Limb (tissue), 2 donors: ENCODE measurements at regions not wholly inside any gene's neighbourhood (a gene's known extent, or its start where the extent isn't known, plus 50 kb on each side); places are given as distances from the start of the nearest gene placed in this dataset.
"Not testable (repeated sequence)": the region's sequence is repeated elsewhere in the genome, so short reads cannot be mapped to it uniquely, and the experiment has no call there.

ENCODE experiments used
- DNase-seq, 2 donors: peaks; one replicate each; pipeline ENCODE4 v3.0.0-alpha.2; 2016; ENCODE audit errors: extremely low spot score in 2 of 2

DNA sequence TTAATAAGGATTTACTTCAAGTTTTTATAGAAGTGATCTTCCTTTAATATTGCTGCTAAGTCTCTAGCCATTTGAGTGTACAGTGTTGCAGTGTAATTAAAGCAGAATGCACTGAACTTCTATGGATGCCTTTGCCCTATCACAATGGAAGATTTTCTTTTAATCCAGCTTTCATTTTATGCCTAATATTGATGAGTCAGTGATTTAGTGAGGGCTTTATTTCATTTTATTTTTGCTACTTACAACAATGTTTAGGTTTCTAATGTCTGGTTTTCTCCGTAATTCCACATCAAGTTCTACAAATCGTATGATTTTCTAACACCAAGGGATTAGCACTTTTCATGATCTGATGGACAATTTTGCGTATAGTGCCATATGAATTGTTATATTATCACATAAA is 504.1 kb downstream of the PCDH11X start:
- DNase-seq = no peak

DNA sequence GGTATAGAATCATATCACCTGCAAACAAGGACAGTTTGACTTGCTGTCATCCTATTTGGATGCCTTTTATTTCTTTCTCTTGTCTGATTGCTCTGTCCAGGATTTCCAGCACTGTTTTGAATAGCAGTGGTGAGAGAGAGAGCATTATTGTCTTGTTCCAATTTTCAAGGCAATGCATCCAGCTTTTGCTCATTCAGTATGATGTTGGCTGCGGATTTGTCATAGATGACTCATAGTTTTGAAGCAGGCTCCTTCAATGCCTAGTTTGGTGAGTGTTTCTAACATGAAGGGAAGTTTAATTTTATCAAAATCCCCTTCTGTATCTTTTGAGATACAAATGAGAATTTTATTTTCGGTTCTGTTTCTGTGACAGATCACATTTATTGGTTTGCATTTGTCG is 518.9 kb downstream of the PCDH11X start:
- DNase-seq = not testable (repeated sequence)

DNA sequence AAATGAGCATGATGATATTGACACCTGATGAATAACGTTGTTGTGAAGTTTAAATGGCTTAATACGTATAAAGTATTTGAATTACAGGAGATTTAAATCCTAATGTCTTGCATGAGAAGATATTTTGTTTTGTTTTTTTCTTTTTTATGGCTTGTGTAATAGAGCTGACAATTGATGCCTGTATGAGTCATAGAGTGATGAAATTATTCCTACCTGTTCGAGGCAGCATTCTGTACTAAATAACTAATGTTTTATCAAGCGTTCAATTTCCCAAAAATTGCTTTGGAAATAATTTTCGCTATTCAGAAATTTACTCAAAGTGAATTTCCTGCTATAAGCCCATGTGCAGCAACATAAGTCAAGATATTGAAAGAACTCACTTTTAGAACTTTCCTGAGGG is 554.0 kb downstream of the PCDH11X start:
- not testable (repeated sequence) for DNase-seq

- DNase-seq = not testable (repeated sequence)
Measured at GRCh38 chrX:92351065-92351464, 571.9 kb downstream of the PCDH11X start.

DNA sequence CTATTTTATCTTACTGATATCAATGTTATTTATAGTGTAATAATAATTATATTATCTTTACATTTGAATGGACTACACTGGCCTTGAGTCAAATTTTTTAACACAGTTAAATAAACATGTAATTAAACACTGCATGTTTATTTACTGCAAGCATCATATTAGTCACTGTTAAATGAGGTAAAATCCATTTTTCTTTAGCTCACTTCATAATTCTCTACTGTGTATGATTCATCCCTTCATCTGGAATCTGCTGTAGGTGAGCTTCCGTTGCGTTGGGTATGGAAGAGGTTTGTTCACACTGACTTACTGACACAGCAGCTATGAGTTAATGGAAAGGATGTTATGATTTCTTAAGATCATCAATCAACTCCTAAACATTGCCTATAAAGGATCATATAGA is 572.3 kb downstream of the PCDH11X start:
- DNase-seq = no peak
